Choroid plexus epithelial cell (primary cell): ENCODE measurements at regions not wholly inside any gene's neighbourhood (a gene's known extent, or its start where the extent isn't known, plus 50 kb on each side); places are given as distances from the start of the nearest gene placed in this dataset.

Experiments
- DNase-seq: peaks from one replicate; pipeline ENCODE4 v3.0.0-alpha.2; 2010; ENCODE audit warnings: low read depth
- H3K4me3 ChIP-seq: 2 replicates; pipeline ENCODE4 v1.5.1; 2011; ENCODE audit warnings: low read depth, mild to moderate bottlenecking, control low read depth, low read length, moderate library complexity
- CTCF ChIP-seq: conservative IDR thresholded peaks from 2 replicates; pipeline ENCODE4 v1.5.1; 2011; ENCODE audit warnings: low read depth, mild to moderate bottlenecking, control low read depth, inconsistent platforms, low read length, moderate library complexity

DNA sequence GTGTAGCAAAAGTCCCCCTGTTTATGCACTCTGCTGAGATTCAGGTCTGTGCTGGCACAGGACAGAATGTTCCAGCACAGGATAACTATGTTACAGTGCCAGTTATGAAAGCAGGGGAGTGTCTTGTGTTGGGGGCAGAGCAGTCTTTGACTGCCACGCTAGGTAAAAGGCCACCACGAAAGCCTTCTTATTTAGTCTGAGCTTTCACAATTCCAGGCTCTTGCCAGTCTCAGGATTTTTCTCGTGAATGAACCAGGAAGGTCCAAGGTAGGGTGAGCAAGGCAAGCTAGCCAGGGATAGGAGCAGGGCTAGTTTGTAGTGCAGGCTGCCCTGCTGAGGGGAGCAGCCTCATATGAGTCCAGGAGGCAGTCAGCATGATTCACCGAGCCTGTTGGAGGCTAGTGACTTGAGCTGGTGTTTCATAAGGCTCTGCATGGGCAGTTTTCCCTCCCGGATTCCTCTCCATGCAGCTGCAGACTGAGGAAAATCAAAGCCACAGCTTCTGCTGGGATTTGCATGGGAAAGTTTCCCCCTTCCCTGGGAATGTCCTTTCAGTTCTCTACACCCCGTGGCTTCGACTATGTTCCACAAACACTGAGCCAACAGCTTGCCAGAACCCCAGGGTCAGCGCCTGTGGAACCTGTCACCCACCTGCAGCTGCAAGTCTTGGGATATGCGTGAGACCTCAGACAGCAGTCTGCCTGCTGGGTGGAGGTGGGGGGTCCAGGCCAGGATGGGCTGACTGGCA is 112.3 kb downstream of the JCAD start:
- peak; percentile 89 for DNase-seq
- no peak for TF ChIP-seq CTCF
- H3K4me3 ChIP-seq: no peak overlapping the region

GRCh38 chr10:29946614-29946952 is 112.8 kb downstream of the JCAD start:
- no peak for DNase-seq
- no peak overlapping the region for H3K4me3 ChIP-seq
- TF ChIP-seq CTCF: no peak

DNA sequence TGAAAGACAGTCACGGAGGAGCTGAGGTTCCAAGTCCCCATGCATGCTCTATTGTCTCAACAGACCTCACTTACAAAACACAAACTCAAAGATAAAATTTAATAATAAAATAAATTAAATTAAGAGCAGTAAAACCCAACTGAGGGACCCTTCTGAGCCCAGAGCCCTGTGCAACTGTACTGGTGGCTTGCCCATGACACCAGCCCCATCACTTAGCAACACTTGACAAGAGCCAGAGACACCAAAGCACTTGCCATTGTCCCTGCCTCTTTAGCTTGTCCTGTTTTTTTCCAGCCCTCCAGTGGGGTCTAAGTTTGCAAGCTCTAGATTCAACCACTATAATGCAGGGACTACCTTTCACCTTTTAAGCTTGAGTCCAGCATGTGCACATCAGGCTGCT is 117.9 kb downstream of the JCAD start:
- TF ChIP-seq CTCF: no peak

GRCh38 chr10:29932991-29933390 is 126.4 kb downstream of the JCAD start:
- no peak for TF ChIP-seq CTCF
- no peak overlapping the region for H3K4me3 ChIP-seq
- DNase-seq: no peak

More for the DNA sequence above, 117.9 kb downstream of the JCAD start:
- no peak for DNase-seq
- no peak overlapping the region for H3K4me3 ChIP-seq

- H3K4me3 ChIP-seq: no peak overlapping the region
- no peak for DNase-seq
- no peak for TF ChIP-seq CTCF
Observed at GRCh38 chr10:29931833-29932232, 127.6 kb downstream of the JCAD start.

GRCh38 chr10:29929006-29929405 is 130.4 kb downstream of the JCAD start:
- no peak for TF ChIP-seq CTCF
- no peak overlapping the region for H3K4me3 ChIP-seq
- no peak for DNase-seq

DNA sequence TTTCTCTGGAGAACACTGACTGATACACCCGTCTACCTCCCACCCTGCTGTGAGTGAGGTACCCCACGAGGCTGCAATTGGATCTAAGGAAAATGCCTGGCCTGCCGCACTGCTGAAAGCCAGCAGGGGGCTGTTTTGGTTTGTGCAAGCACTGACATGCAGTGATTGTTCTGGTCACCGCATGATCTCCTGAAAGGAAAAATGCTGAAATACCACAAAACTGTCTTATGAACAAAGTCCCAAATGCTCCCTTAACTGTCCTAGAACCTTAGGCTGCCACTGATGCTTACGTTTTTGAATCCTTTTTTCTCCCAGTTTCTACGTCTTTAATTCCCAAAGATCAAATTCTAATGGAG is 132.7 kb downstream of the JCAD start:
- peak; percentile 93 for DNase-seq
- peak; percentile 91 for TF ChIP-seq CTCF
- H3K4me3 ChIP-seq: no peak overlapping the region
